B cell (primary cell): ENCODE measurements at regions not wholly inside any gene's neighbourhood (a gene's known extent, or its start where the extent isn't known, plus 50 kb on each side); places are given as distances from the start of the nearest gene placed in this dataset.

Experiments used
- ATAC-seq: fragments of 200-7000 bp; cut with Tn5 transposase; one replicate; pipeline ENCODE4 v1.10.0; 2021; ENCODE audit warnings: low read depth, mild to moderate bottlenecking, moderate number of reproducible peaks, moderate library complexity
- CTCF ChIA-PET: fragments of 350-600 bp; sonication (Branson Sonifier 250); formaldehyde crosslinking; loops from one replicate; lab custom pipeline; 2021; ENCODE audit warnings: antibody characterized with exemption, inconsistent platforms; lab: Charles Lee
- POLR2A ChIA-PET: fragments of 350-600 bp; sonication (Branson Sonifier 250); formaldehyde crosslinking; loops from one replicate; lab custom pipeline; 2021; ENCODE audit warnings: antibody characterized with exemption; lab: Charles Lee
- DNase-seq: peaks from one replicate; pipeline ENCODE4 v3.0.0; 2013
- H2AFZ ChIP-seq: 2 replicates; pipeline ENCODE4 v1.6.1; 2012; ENCODE audit warnings: mild to moderate bottlenecking, low read depth, low read length; ENCODE audit not compliant: insufficient read depth, poor library complexity, severe bottlenecking
- H3K27ac ChIP-seq, 2 donors: 1 replicate in 1 of 2; 2 replicates in 1 of 2; pipeline ENCODE4 v1.5.1; 2012 to 2013; ENCODE audit warnings: low read length in 2 of 2, mild to moderate bottlenecking in 2 of 2, moderate library complexity in 1 of 2
- H3K27me3 ChIP-seq, 4 experiments: fragments of 200-600 bp in 1 of 4; sonication (generic) in 1 of 4; replicated peaks in 1 of 4; 1 replicate in 2 of 4; 2 replicates in 2 of 4; pipeline versions ENCODE4 v1.6.1 to v1.7.0; 2013 to 2016; ENCODE audit warnings: low read length in 3 of 4, mild to moderate bottlenecking in 2 of 4, mixed read lengths in 1 of 4, moderate library complexity in 1 of 4; ENCODE audit not compliant: insufficient read depth in 4 of 4, control insufficient read depth in 3 of 4; ENCODE audit errors: control extremely low read depth in 1 of 4
- H3K36me3 ChIP-seq, 2 experiments: replicated peaks in 1 of 2; 1 replicate in 1 of 2; 2 replicates in 1 of 2; pipeline versions ENCODE4 v1.6.1 to v1.7.1; 2013; ENCODE audit warnings: low read length in 1 of 2; ENCODE audit not compliant: insufficient read depth in 2 of 2, control insufficient read depth in 1 of 2; ENCODE audit errors: control extremely low read depth in 1 of 2, extremely low read depth in 1 of 2
- H3K4me1 ChIP-seq, 2 donors: fragments of 200-600 bp in 1 of 2; sonication (generic) in 1 of 2; 1 replicate in 1 of 2; 2 replicates in 1 of 2; pipeline versions ENCODE4 v1.5.1 to v1.6.1; 2013 to 2017; ENCODE audit warnings: low read length in 2 of 2; ENCODE audit not compliant: control insufficient read depth in 2 of 2, insufficient read depth in 2 of 2
- H3K4me2 ChIP-seq: replicated peaks from 2 replicates; pipeline ENCODE3; 2012; ENCODE audit warnings: mild to moderate bottlenecking, low read depth, low read length; ENCODE audit not compliant: poor library complexity, severe bottlenecking
- H3K4me3 ChIP-seq, 5 experiments: fragments of 200-600 bp in 1 of 5; sonication (generic) in 1 of 5; 1 replicate in 3 of 5; 2 replicates in 2 of 5; pipeline versions ENCODE4 v1.5.1 to v1.7.0; 2011 to 2016; ENCODE audit warnings: low read length in 4 of 5, mild to moderate bottlenecking in 4 of 5, low read depth in 2 of 5, control low read depth in 1 of 5, moderate library complexity in 1 of 5; ENCODE audit not compliant: insufficient read depth in 1 of 5; ENCODE audit errors: control extremely low read depth in 1 of 5, extremely low read depth in 1 of 5
- H3K79me2 ChIP-seq: fragments of 200-600 bp; sonication (generic); one replicate; pipeline ENCODE4 v1.6.0; 2016; ENCODE audit warnings: low read length; ENCODE audit not compliant: control insufficient read depth, insufficient read depth
- H3K9ac ChIP-seq: fragments of 200-600 bp; sonication (generic); 2 replicates; pipeline ENCODE4 v1.6.1; 2017; ENCODE audit warnings: mild to moderate bottlenecking, low read length, moderate library complexity
- H3K9me3 ChIP-seq, 3 donors: one replicate each; pipeline versions ENCODE4 v1.6.1 to v1.7.1; 2013; ENCODE audit warnings: low read length in 2 of 3; ENCODE audit not compliant: control insufficient read depth in 2 of 3, insufficient read depth in 1 of 3; ENCODE audit errors: control extremely low read depth in 1 of 3
- H4K20me1 ChIP-seq: 2 replicates; pipeline ENCODE4 v1.6.0; 2012; ENCODE audit warnings: mild to moderate bottlenecking, low read length; ENCODE audit not compliant: insufficient read depth, control insufficient read depth, poor library complexity, severe bottlenecking
- H3K27ac Mint-ChIP-seq: one replicate; pipeline ENCODE4 v1.8.0; 2021; ENCODE audit warnings: mixed read lengths
- H3K27me3 Mint-ChIP-seq: one replicate; pipeline ENCODE4 v1.8.0; 2021; ENCODE audit warnings: mixed read lengths
- H3K4me1 Mint-ChIP-seq: one replicate; pipeline ENCODE4 v1.8.0; 2021; ENCODE audit warnings: mixed read lengths
- H3K4me3 Mint-ChIP-seq: one replicate; pipeline ENCODE4 v1.8.0; 2021; ENCODE audit warnings: mixed read lengths
- H3K9me3 Mint-ChIP-seq: one replicate; pipeline ENCODE4 v1.8.0; 2022; ENCODE audit warnings: mixed read lengths; ENCODE audit not compliant: insufficient read depth
- CTCF ChIP-seq: fragments of 200-600 bp; IDR thresholded peaks from one replicate; pipeline ENCODE4 v1.8.0; 2022; ENCODE audit warnings: antibody characterized with exemption, mild to moderate bottlenecking
- EZH2 ChIP-seq: IDR thresholded peaks from 2 replicates; pipeline ENCODE4 v1.6.1; 2012; ENCODE audit warnings: borderline replicate concordance, low read depth, mild to moderate bottlenecking, moderate library complexity, low read length; ENCODE audit not compliant: insufficient read depth, poor library complexity, severe bottlenecking
- whole genome bisulfite sequencing: methylation state at CpG from one replicate; pipeline ENCODE4 v1.1.5; 2013; ENCODE audit warnings: missing lambda C conversion rate; ENCODE audit not compliant: insufficient coverage; 5-methylcytosine and 5-hydroxymethylcytosine counted together
- intact Hi-C: fragments of 100-400 bp; cut with micrococcal nuclease; formaldehyde crosslinking; loops from one replicate; pipeline ENCODE4 v1.10.0; 2022

GRCh38 chr11:13826505-13827278 is 135.8 kb upstream of the SPON1 start:
- Histone ChIP-seq H3K9me3 (peaks cover 1 to 9% (median 7%) of the 10 kb centered on the region in 3 donors), H3K4me2 (no peak overlapping the region), H4K20me1 (no peaks in the 10 kb centered on the region), H3K4me1 (no peaks in the 10 kb centered on the region), H3K27me3 (no peaks in the 10 kb centered on the region), H3K9ac (no peak overlapping the region), H3K27ac (no peak overlapping the region), H2AFZ (no peak overlapping the region), H3K36me3 (no peaks in the 10 kb centered on the region), H3K79me2 (no peaks in the 10 kb centered on the region), H3K4me3 (no peak overlapping the region)
- ChIA-PET CTCF (no interaction called here), POLR2A (no interaction called here)
- no peak for DNase-seq
- Mint-ChIP-seq H3K9me3 (peaks cover 7% of the 10 kb centered on the region), H3K4me3 (no peak overlapping the region), H3K27me3 (peaks cover 22% of the 10 kb centered on the region), H3K4me1 (no peaks in the 10 kb centered on the region), H3K27ac (no peak overlapping the region)
- ATAC-seq, result no peak
- no peak for TF ChIP-seq EZH2
- no peak for TF ChIP-seq CTCF
- 70% methylated on average over 2 of the region's 4 CpGs for WGBS
- intact Hi-C loops, result no loop called here

- intact Hi-C loops, result no loop called here
- Mint-ChIP-seq H3K27me3 (peaks cover 28% of the 10 kb centered on the region), H3K4me3 (no peak overlapping the region), H3K27ac (no peak overlapping the region), H3K4me1 (no peaks in the 10 kb centered on the region), H3K9me3 (peaks cover 9% of the 10 kb centered on the region)
- ChIA-PET POLR2A (no interaction called here), CTCF (no interaction called here)
- ATAC-seq (no peak), DNase-seq (no peak)
- H3K27me3 ChIP-seq, result peaks cover 0 to 7% (median 0%) of the 10 kb centered on the region in 4 experiments
- TF ChIP-seq EZH2, result no peak
- TF ChIP-seq CTCF, result no peak
- H3K4me1 ChIP-seq, result no peaks in the 10 kb centered on the region
- H3K27ac ChIP-seq, result no peak overlapping the region
- no peak overlapping the region for H3K4me2 ChIP-seq
- no peaks in the 10 kb centered on the region for H4K20me1 ChIP-seq
- H2AFZ ChIP-seq, result no peak overlapping the region
- H3K36me3 ChIP-seq, result no peaks in the 10 kb centered on the region
- H3K9ac ChIP-seq, result no peak overlapping the region
- H3K9me3 ChIP-seq, result peaks cover 1 to 9% (median 7%) of the 10 kb centered on the region in 3 donors
- H3K4me3 ChIP-seq, result no peak overlapping the region
- H3K79me2 ChIP-seq, result no peaks in the 10 kb centered on the region
Measured at GRCh38 chr11:13831696-13832095, 130.8 kb upstream of the SPON1 start.
